ENCODE measurements at regions not wholly inside any gene's neighbourhood (a gene's known extent, or its start where the extent isn't known, plus 50 kb on each side); places are given as distances from the start of the nearest gene placed in this dataset.
"Not testable (repeated sequence)": the region's sequence is repeated elsewhere in the genome, so short reads cannot be mapped to it uniquely, and the experiment has no call there.

DNA sequence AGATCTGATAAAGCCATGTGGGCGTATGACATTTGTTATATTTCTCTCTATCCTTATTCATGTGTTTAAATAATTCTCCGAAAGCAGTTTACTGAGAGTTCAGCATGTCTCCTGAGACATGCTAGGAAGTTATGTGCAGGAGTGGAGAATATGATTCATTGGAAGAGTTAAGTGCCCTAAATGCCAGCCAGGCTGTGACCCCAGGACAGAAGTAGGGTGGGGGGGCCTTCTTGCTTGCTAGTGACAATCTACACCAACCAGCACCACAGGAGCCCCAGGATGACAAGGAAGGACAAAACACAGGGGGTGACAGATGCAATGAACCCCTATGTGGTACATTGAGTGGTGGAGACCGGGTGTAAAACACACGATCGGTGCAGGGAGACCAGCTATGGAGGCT, 79.5 kb upstream of the PLGLB2 start:
- H3K4me3 Mint-ChIP-seq; DNase-seq (ENCODE audit: low spot score); H3K36me3 Mint-ChIP-seq (ENCODE audit: low read depth); H3K27me3 Mint-ChIP-seq (ENCODE audit: insufficient read depth); H3K27ac Mint-ChIP-seq; intact Hi-C loops (cut with micrococcal nuclease); H3K9me3 Mint-ChIP-seq; H3K4me1 Mint-ChIP-seq (ENCODE audit: low read depth): not testable (repeated sequence)

DNA sequence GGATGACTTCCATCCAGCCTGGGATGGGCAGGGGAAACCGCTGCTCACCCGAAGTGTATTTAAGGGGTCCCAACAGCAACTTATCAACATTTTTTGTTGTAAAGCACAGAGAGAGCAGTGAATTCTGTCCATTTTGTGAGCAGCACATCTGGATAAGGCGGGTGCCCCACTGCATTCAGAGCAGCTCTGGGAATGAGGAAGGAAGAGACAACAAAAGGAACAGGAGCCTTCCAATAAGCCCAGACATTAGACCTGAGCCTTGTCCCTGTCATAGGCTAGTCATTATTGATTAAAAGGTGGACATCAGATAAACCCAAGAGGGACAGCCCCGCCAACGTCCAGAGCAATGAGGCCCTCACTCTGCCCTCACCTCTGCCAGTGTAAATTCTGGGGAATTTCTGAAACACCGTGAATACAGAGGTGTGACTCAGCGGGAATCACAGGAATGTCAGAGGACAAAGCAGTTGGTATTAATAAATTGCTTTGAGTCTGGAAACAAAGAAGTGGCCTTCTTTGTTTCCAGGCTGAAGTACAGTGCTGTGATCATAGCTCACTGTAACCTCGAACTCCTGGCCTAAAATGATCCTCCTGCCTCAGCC, 78.2 kb upstream of the PLGLB2 start:
- H3K27ac Mint-ChIP-seq; H3K4me3 Mint-ChIP-seq; H3K27me3 Mint-ChIP-seq (ENCODE audit: insufficient read depth); H3K9me3 Mint-ChIP-seq; H3K36me3 Mint-ChIP-seq (ENCODE audit: low read depth); DNase-seq (ENCODE audit: low spot score); H3K4me1 Mint-ChIP-seq (ENCODE audit: low read depth); intact Hi-C loops (cut with micrococcal nuclease): not testable (repeated sequence)

DNA sequence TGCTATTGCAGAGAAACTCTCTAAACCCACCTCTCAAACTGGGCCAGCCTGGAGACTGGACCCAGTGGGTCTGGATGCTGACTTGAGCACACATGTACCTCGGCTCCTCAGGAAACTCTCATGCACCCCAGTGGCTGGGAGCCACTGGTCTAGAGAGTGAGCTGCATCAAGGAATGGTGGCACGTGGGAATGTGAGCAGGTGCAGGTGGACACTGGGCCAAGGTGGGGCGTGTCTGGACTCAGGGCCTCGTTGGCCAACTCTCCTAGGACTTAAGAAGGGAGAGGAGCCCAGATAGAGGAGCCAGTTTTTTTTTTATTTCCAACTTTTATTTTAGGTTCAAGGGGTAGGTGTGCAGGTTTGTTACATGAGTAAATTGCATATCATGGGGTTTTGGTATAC, 75.5 kb upstream of the PLGLB2 start:
- H3K9me3 Mint-ChIP-seq; H3K27ac Mint-ChIP-seq; H3K27me3 Mint-ChIP-seq (ENCODE audit: insufficient read depth); DNase-seq (ENCODE audit: low spot score); H3K4me3 Mint-ChIP-seq; H3K36me3 Mint-ChIP-seq (ENCODE audit: low read depth); H3K4me1 Mint-ChIP-seq (ENCODE audit: low read depth); intact Hi-C loops (cut with micrococcal nuclease): not testable (repeated sequence)

DNA sequence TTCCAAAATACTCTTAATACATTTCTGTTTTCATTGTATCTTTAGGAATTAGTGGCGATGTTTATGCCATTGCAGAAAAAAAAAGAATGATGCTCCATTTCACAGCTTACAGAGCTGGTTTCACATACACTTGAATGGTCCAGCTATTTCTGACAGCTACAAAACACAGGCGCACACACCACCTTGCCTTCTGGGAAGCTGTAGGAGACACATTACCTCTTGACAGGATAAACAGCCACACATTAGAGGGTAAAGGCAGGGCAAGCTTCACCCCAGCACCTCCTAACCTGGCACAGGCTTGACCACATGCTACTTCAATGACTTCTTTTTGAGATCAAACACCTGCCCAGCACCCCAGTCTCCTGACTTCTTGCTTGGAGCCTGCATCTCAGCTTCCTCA, 73.2 kb upstream of the PLGLB2 start:
- DNase-seq (ENCODE audit: low spot score); intact Hi-C loops (cut with micrococcal nuclease); H3K4me1 Mint-ChIP-seq (ENCODE audit: low read depth); H3K4me3 Mint-ChIP-seq; H3K27me3 Mint-ChIP-seq (ENCODE audit: insufficient read depth); H3K27ac Mint-ChIP-seq; H3K36me3 Mint-ChIP-seq (ENCODE audit: low read depth); H3K9me3 Mint-ChIP-seq: not testable (repeated sequence)

DNA sequence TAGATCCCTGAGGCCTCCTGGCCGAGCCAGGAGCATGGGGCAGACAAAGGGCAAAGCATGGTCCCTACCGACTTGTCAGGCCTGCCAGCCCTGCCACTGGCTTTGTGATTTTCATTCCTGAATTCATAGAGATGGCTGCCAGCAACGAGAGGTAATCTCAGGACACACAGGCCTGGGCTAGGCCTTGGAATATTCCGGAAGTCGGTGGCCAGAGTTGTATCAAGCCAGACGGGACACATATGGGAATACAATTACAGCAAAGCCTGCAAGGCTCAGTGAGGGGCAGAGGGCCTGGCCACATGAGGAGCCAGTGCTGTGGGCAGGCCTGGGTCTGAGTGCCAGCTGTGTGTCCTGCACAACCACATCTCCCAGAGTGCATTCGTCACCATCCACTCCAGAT, 72.4 kb upstream of the PLGLB2 start:
- H3K4me3 Mint-ChIP-seq; DNase-seq (ENCODE audit: low spot score); H3K9me3 Mint-ChIP-seq; H3K27ac Mint-ChIP-seq; H3K27me3 Mint-ChIP-seq (ENCODE audit: insufficient read depth); intact Hi-C loops (cut with micrococcal nuclease); H3K36me3 Mint-ChIP-seq (ENCODE audit: low read depth); H3K4me1 Mint-ChIP-seq (ENCODE audit: low read depth): not testable (repeated sequence)

DNA sequence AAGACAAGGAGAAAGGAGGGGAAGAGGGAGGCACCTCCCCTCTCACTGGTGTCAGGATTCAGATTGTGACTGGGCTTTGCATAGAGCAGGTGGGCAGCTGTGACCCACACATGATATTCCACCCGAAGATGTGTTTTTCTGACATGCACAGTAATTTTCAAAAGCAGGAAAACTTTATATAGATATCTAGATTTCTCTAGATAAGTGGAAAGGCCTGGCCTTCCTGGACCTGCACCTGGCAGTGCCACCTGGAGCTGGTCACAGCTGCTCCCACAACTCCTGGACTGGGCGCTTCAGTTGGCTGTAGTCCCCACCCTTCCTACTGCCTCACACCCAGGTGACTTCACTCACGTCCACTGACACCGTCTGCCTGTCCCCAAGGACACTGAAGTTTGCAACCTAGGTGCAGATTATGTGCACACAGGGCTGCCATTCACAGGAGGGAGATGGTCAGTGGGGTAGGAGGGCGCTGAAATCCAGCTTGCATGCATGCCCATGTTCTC, 70.4 kb upstream of the PLGLB2 start:
- H3K4me1 Mint-ChIP-seq (ENCODE audit: low read depth); H3K27me3 Mint-ChIP-seq (ENCODE audit: insufficient read depth); H3K4me3 Mint-ChIP-seq; H3K9me3 Mint-ChIP-seq; DNase-seq (ENCODE audit: low spot score); H3K27ac Mint-ChIP-seq; H3K36me3 Mint-ChIP-seq (ENCODE audit: low read depth); intact Hi-C loops (cut with micrococcal nuclease): not testable (repeated sequence)

DNA sequence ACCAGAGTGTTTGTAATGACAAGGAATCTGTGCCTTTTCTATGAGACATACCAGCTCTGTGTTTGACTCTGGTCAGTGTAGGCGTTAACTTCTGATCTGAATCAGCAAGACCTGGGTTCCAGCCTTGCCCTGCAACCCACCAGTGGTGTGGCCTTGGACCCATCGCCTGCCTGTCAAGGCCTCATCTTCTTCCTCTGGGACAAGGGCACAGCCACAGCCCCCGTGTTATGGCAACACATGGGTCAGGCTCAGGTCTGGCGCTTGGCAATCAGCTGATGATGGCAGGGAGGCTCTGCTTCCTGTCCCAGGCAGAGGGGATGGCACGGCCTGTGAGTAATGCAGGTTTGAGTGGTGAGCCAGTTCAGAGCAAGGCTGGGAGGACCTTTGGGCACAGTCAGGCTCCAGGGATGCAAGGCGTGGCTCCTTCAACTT, 69.1 kb upstream of the PLGLB2 start:
- H3K9me3 Mint-ChIP-seq; DNase-seq (ENCODE audit: low spot score); H3K4me3 Mint-ChIP-seq; H3K36me3 Mint-ChIP-seq (ENCODE audit: low read depth); intact Hi-C loops (cut with micrococcal nuclease); H3K4me1 Mint-ChIP-seq (ENCODE audit: low read depth); H3K27me3 Mint-ChIP-seq (ENCODE audit: insufficient read depth): not testable (repeated sequence)
- peak overlapping the region; percentile 70 for H3K27ac Mint-ChIP-seq

DNA sequence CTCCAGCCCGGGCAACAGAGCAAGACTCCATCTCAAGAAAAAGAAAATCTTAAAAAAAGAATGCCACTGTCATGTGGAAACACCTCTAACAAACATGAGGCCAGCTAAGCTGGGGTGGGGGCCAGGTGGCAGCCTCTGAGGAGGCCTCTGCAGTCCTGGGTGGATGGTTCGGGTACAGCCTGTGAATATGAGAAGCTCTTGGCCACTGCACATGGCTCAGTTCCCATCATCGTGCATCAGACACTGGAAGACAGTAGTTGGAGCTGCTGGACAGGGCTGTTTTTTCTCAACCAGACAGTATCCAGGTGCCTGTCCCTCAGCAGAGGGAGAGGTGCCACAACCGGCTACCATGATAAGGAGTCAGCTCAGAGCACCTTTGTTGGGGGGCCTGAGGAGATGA, 67.9 kb upstream of the PLGLB2 start:
- H3K4me1 Mint-ChIP-seq (ENCODE audit: low read depth); H3K36me3 Mint-ChIP-seq (ENCODE audit: low read depth); H3K27ac Mint-ChIP-seq; H3K27me3 Mint-ChIP-seq (ENCODE audit: insufficient read depth); DNase-seq (ENCODE audit: low spot score); intact Hi-C loops (cut with micrococcal nuclease); H3K9me3 Mint-ChIP-seq; H3K4me3 Mint-ChIP-seq: not testable (repeated sequence)

DNA sequence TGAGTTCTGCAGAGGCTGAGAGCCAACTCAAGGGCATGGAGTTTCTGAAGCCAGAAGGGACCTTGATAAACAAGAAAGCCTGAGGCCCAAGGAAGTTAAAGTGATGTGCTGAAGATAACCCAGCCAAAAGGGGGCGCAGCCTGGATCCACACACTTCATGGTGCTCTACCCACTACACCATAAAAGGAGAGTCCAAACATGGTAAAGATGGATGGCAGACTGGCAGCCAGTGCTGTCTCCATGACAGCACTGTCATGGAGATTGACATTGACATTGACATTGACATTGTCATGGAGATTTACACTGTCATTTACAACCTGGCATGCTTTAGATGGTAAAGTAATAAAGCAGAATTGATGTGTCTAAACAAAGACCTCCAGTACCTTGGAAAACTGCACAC, 67.2 kb upstream of the PLGLB2 start:
- H3K27me3 Mint-ChIP-seq (ENCODE audit: insufficient read depth) = not testable (repeated sequence)

DNA sequence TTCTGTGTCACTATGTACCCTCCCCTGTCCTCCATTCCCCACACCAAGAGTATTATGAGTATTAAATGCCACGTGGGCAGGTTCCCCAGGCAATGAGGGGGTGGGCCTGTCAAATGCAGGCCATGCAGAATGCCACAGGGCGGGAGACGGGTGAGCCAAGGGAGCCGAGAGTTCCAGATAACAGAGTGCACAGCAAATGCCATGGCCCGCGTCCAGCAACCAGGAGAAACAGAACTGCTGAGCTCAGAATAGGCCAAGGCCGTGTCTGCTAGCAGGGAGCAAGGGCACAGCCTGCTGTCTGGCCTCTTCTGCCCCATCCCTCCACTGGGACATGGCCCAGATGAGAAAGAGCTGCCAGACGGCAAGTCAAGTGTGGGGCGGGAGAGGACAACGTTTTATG, 64.4 kb upstream of the PLGLB2 start:
- H3K27me3 Mint-ChIP-seq (ENCODE audit: insufficient read depth); H3K4me1 Mint-ChIP-seq (ENCODE audit: low read depth); intact Hi-C loops (cut with micrococcal nuclease); H3K36me3 Mint-ChIP-seq (ENCODE audit: low read depth); H3K27ac Mint-ChIP-seq; DNase-seq (ENCODE audit: low spot score); H3K9me3 Mint-ChIP-seq; H3K4me3 Mint-ChIP-seq: not testable (repeated sequence)

More for the DNA sequence above, 67.2 kb upstream of the PLGLB2 start:
- DNase-seq (ENCODE audit: low spot score); intact Hi-C loops (cut with micrococcal nuclease); H3K4me3 Mint-ChIP-seq; H3K9me3 Mint-ChIP-seq; H3K27ac Mint-ChIP-seq; H3K36me3 Mint-ChIP-seq (ENCODE audit: low read depth); H3K4me1 Mint-ChIP-seq (ENCODE audit: low read depth): not testable (repeated sequence)

DNA sequence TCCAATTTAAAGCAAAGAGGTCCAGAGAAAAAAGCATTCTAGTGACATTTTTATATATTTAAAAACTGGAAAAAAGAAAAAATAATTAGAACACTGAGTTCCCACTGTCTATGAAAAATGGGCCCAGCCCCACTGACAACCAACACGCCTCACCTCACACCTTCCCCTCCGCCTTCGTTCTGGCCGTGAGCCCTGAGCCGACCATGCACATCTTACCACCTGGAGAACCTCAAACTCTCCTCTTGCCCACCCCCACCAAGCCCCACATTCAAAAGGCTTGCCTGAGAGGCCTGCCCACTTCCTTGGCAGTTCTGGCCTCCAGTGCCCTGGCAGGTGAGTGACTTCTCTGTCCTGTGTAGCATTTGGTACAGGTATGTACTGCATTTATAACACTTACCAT, 63.9 kb upstream of the PLGLB2 start:
- H3K36me3 Mint-ChIP-seq (ENCODE audit: low read depth); H3K9me3 Mint-ChIP-seq; H3K4me3 Mint-ChIP-seq; H3K4me1 Mint-ChIP-seq (ENCODE audit: low read depth); intact Hi-C loops (cut with micrococcal nuclease); H3K27me3 Mint-ChIP-seq (ENCODE audit: insufficient read depth); H3K27ac Mint-ChIP-seq; DNase-seq (ENCODE audit: low spot score): not testable (repeated sequence)

DNA sequence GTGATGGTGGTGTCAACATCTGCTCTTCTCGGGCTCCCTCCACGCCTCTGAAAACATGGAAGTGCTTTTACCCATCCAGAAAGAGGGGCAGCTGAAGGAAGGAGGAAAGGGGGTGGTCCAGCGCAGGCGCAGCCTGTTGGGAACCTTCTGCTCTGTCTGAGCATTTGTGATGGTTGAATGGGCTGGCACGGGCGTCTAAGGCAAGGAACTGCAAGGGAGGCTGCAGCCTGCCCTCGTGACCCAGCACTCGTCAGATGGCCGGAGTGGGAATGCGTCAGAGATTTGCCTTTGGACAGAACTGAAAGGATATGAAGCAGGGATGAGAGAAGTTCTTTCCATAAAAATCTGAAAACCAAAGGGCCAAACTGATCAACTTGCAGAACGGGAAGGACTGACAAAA, 62.3 kb upstream of the PLGLB2 start:
- H3K27ac Mint-ChIP-seq; DNase-seq (ENCODE audit: low spot score); intact Hi-C loops (cut with micrococcal nuclease); H3K36me3 Mint-ChIP-seq (ENCODE audit: low read depth); H3K27me3 Mint-ChIP-seq (ENCODE audit: insufficient read depth); H3K4me3 Mint-ChIP-seq; H3K4me1 Mint-ChIP-seq (ENCODE audit: low read depth); H3K9me3 Mint-ChIP-seq: not testable (repeated sequence)

DNA sequence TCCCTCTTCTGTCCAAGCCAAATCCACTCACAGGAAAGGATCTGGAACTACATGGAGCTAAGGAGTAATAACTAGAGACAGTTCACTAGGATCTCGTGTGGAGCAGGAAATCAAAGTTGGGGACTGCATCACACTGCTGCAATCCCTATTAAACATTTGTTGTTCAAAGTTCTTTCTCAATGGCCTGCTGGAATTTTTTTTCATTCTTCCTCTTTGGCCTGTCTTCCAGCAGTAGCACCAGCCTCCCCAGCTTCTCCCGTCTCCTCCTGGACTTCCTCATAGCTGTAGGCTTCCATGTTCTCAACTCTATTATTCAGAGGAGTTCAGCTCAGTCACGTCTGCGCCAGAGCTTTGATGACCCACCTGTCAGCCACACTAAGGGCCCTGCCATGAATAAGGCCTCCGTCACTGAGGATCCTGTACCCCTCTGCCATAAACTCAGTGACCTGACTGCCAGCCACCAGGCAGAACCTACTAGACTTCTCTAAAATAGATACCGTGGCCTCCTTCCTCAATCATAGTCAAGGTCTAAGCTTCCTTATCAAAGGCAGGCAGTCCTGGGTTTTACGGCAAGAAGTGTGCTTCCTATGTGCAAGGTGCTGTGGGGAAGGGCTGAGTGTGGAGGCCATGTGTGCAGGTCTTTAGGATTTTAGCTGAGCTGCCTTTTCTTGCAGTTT, 60.9 kb upstream of the PLGLB2 start:
- H3K4me1 Mint-ChIP-seq (ENCODE audit: low read depth); intact Hi-C loops (cut with micrococcal nuclease); H3K36me3 Mint-ChIP-seq (ENCODE audit: low read depth); H3K27me3 Mint-ChIP-seq (ENCODE audit: insufficient read depth); DNase-seq (ENCODE audit: low spot score); H3K4me3 Mint-ChIP-seq; H3K27ac Mint-ChIP-seq; H3K9me3 Mint-ChIP-seq: not testable (repeated sequence)

All from activated T-helper 1 cell treated with anti-CD3 and anti-CD28 coated beads, Interleukin-12 subunit alpha, Interleukin-12 subunit beta, Interleukin-2, Interleukin-4 antibody, amounts not matched to agents 30 ng/mL and 10 ng/mL and 1 ng/mL, durations not matched to agents 14 hours and 24 hours and 36 hours (primary cell).